H1 (cell line): ENCODE measurements at regions not wholly inside any gene's neighbourhood (a gene's known extent, or its start where the extent isn't known, plus 50 kb on each side); places are given as distances from the start of the nearest gene placed in this dataset.

Experiments used
- ASH2L ChIP-seq: fragments of 200-600, 300-600 bp; sonication (generic); IDR thresholded peaks from one replicate; pipeline ENCODE4 v1.7.1; 2017; ENCODE audit warnings: low read length

DNA sequence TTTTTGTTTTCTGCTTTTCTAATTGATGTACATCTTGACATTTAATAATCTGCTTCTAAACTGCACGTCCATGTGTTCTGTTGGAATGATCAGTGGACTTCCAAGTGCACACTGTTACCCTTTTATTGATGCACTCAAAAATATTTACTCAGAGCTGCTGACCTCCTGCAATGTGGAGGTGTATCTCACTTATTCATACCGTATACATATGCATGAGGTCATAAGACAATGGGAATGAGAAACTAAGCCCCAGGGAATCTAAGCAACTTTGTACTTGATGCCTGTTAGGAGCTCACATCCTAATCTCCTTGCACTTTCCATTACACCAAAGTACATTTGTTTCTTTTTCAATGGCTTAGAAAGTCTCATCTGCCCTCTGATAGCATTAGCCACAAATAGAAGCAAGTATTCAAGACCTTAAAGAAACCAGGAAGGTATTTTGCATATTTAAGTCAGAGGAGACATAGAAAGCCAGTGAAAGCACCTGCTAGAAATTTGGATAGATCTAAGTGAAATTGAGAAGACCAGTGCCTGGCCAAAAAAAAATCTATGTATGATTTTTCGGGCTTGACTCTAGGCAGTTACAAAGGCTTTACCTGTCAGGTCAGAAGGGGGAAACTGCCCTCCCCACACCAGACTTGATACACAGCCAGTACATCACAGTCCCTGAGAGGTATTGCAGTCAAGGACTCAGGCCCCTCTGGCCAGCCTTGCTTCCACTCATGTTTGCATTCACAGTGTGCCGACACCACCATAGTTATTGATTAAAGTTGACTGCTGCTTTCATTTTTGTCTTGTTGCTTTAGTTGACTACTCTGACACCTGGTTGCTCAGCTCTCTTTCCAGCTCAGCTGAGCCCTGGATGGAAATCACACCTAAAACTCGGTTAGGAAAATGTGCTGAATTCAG is 391.7 kb upstream of the CYRIA start (continued):
- TF ChIP-seq ASH2L = no peak
